H1 (cell line): ENCODE measurements at regions not wholly inside any gene's neighbourhood (a gene's known extent, or its start where the extent isn't known, plus 50 kb on each side); places are given as distances from the start of the nearest gene placed in this dataset.

Experiments used
- CTCF ChIA-PET: fragments of 300-600 bp; sonication (Branson Sonifier 250); formaldehyde crosslinking; loops from one replicate; lab custom pipeline; 2021; ENCODE audit not compliant: partially characterized antibody; lab: Charles Lee
- POLR2A ChIA-PET: fragments of 300-600 bp; sonication (Branson Sonifier 250); formaldehyde crosslinking; loops from one replicate; lab custom pipeline; 2021; ENCODE audit warnings: inconsistent platforms; ENCODE audit not compliant: partially characterized antibody; lab: Charles Lee
- DNase-seq, 2 experiments: peaks; one replicate each; pipeline versions ENCODE4 v3.0.0 to v3.0.0-alpha.2; 2010 to 2022; ENCODE audit warnings: low spot score in 2 of 2, low read depth in 1 of 2, mixed read lengths in 1 of 2
- FAIRE-seq: peaks from 2 replicates; lab custom pipeline; 2011; peaks lifted over from hg19 to GRCh38; lab: Jason Lieb, UNC
- H2AFZ ChIP-seq: 2 replicates; pipeline ENCODE4 v1.8.1; 2012; ENCODE audit warnings: low read length, inconsistent platforms
- H2AK5ac ChIP-seq: 2 replicates; pipeline ENCODE4 v1.6.1; 2013; ENCODE audit warnings: low read depth, low read length
- H2BK120ac ChIP-seq: replicated peaks from 2 replicates; pipeline ENCODE3; 2013; ENCODE audit warnings: low read depth, low read length, inconsistent platforms
- H2BK12ac ChIP-seq: 2 replicates; pipeline ENCODE4 v1.6.1; 2013; ENCODE audit warnings: low read depth, low read length
- H2BK15ac ChIP-seq: 2 replicates; pipeline ENCODE4 v1.6.1; 2013; ENCODE audit warnings: low read length
- H2BK20ac ChIP-seq: 2 replicates; pipeline ENCODE4 v1.6.1; 2013; ENCODE audit warnings: low read length
- H2BK5ac ChIP-seq: 2 replicates; pipeline ENCODE4 v1.6.1; 2013; ENCODE audit warnings: low read depth, low read length
- H3K14ac ChIP-seq: 2 replicates; pipeline ENCODE4 v1.6.1; 2013; ENCODE audit warnings: inconsistent platforms; ENCODE audit not compliant: insufficient read length
- H3K18ac ChIP-seq: 2 replicates; pipeline ENCODE4 v1.6.1; 2013; ENCODE audit warnings: low read length; ENCODE audit errors: extremely low read depth
- H3K23ac ChIP-seq: 2 replicates; pipeline ENCODE4 v1.6.1; 2013; ENCODE audit warnings: inconsistent platforms; ENCODE audit not compliant: insufficient read length
- H3K23me2 ChIP-seq: 2 replicates; pipeline ENCODE4 v1.6.1; 2013; ENCODE audit warnings: low read depth, low read length
- H3K27ac ChIP-seq: 2 replicates; pipeline ENCODE4 v1.6.1; 2011; ENCODE audit warnings: low read depth, low read length, inconsistent platforms
- H3K27me3 ChIP-seq, 4 experiments: replicated peaks in 1 of 4; 1 replicate in 1 of 4; 2 replicates in 3 of 4; pipeline versions ENCODE4 v1.6.1 to v1.8.1; 2011 to 2013; ENCODE audit warnings: low read length in 3 of 4, mild to moderate bottlenecking in 3 of 4, inconsistent platforms in 2 of 4, mixed read lengths in 2 of 4, moderate library complexity in 1 of 4; ENCODE audit not compliant: control insufficient read depth in 3 of 4, insufficient read depth in 3 of 4; ENCODE audit errors: extremely low read depth in 1 of 4
- H3K36me3 ChIP-seq, 4 experiments: 2 replicates each; pipeline versions ENCODE4 v1.6.1 to v1.8.1; 2011 to 2013; ENCODE audit warnings: mild to moderate bottlenecking in 4 of 4, low read length in 3 of 4, moderate library complexity in 2 of 4, control low read depth in 1 of 4, inconsistent platforms in 1 of 4; ENCODE audit not compliant: insufficient read depth in 4 of 4, control insufficient read depth in 2 of 4
- H3K4ac ChIP-seq: replicated peaks from 2 replicates; pipeline ENCODE3; 2013; ENCODE audit warnings: low read length, low read depth, mixed read lengths, inconsistent platforms; ENCODE audit not compliant: insufficient read length
- H3K4me1 ChIP-seq, 4 experiments: replicated peaks in 1 of 4; 1 replicate in 1 of 4; 2 replicates in 3 of 4; pipeline versions ENCODE4 v1.6.1 to v1.8.1; 2011 to 2013; ENCODE audit warnings: low read length in 3 of 4, inconsistent platforms in 2 of 4, mixed read lengths in 1 of 4; ENCODE audit not compliant: insufficient read depth in 4 of 4, control insufficient read depth in 3 of 4
- H3K4me2 ChIP-seq, 2 experiments: 2 replicates each; pipeline versions ENCODE4 v1.6.1 to v1.8.1; 2011 to 2013; ENCODE audit warnings: low read depth in 2 of 2, low read length in 2 of 2, control low read depth in 1 of 2, inconsistent platforms in 1 of 2, mild to moderate bottlenecking in 1 of 2; ENCODE audit not compliant: insufficient read depth in 1 of 2
- H3K4me3 ChIP-seq, 4 experiments: fragments of 200-600, 300-600 bp in 1 of 4; sonication (generic), shearing (Covaris generic), sonication (Bioruptor Twin) in 1 of 4; 2 replicates each; pipeline versions ENCODE4 v1.5.1 to v1.8.1; 2011 to 2016; ENCODE audit warnings: low read length in 4 of 4, low read depth in 3 of 4, control low read depth in 2 of 4, inconsistent platforms in 2 of 4, mild to moderate bottlenecking in 2 of 4, mixed read lengths in 1 of 4, moderate library complexity in 1 of 4; ENCODE audit not compliant: insufficient read depth in 2 of 4; ENCODE audit errors: extremely low read depth in 1 of 4
- H3K56ac ChIP-seq: replicated peaks from 2 replicates; pipeline ENCODE3; 2013; ENCODE audit warnings: low read depth, mild to moderate bottlenecking, mixed read lengths, low read length, inconsistent platforms; ENCODE audit not compliant: insufficient read length
- H3K79me1 ChIP-seq: 2 replicates; pipeline ENCODE4 v1.6.1; 2013; ENCODE audit warnings: low read depth, low read length, control low read depth
- H3K79me2 ChIP-seq, 2 experiments: 2 replicates each; pipeline versions ENCODE4 v1.6.1 to v1.8.1; 2012 to 2013; ENCODE audit warnings: low read length in 2 of 2, mild to moderate bottlenecking in 2 of 2, inconsistent platforms in 1 of 2; ENCODE audit not compliant: insufficient read depth in 2 of 2, control insufficient read depth in 1 of 2
- H3K9ac ChIP-seq, 4 experiments: replicated peaks in 1 of 4; 1 replicate in 1 of 4; 2 replicates in 3 of 4; pipeline versions ENCODE4 v1.6.1 to v1.8.1; 2011 to 2013; ENCODE audit warnings: low read depth in 3 of 4, low read length in 3 of 4, control low read depth in 2 of 4, mild to moderate bottlenecking in 2 of 4, moderate library complexity in 2 of 4, inconsistent platforms in 1 of 4; ENCODE audit errors: extremely low read depth in 1 of 4
- H3K9me3 ChIP-seq, 2 experiments: 2 replicates each; pipeline versions ENCODE4 v1.6.1 to v1.8.1; 2012 to 2013; ENCODE audit warnings: mild to moderate bottlenecking in 2 of 2, moderate library complexity in 2 of 2, control low read depth in 1 of 2, inconsistent platforms in 1 of 2, low read depth in 1 of 2, low read length in 1 of 2, mixed read lengths in 1 of 2; ENCODE audit not compliant: insufficient read depth in 2 of 2
- H4K20me1 ChIP-seq, 2 experiments: replicated peaks in 1 of 2; 2 replicates each; pipeline versions ENCODE3 to v1.8.1; 2011 to 2013; ENCODE audit warnings: inconsistent platforms in 2 of 2, low read length in 2 of 2, mild to moderate bottlenecking in 1 of 2; ENCODE audit not compliant: insufficient read depth in 2 of 2, control insufficient read depth in 1 of 2
- H4K5ac ChIP-seq: 2 replicates; pipeline ENCODE4 v1.6.1; 2013; ENCODE audit warnings: low read length, low read depth, mixed read lengths, inconsistent platforms; ENCODE audit not compliant: insufficient read length
- H4K8ac ChIP-seq: 2 replicates; pipeline ENCODE4 v1.8.0; 2013; ENCODE audit warnings: mild to moderate bottlenecking, moderate library complexity, low read length, inconsistent platforms; ENCODE audit not compliant: insufficient read depth; ENCODE audit errors: extremely low read depth
- H4K91ac ChIP-seq: replicated peaks from 2 replicates; pipeline ENCODE3; 2013; ENCODE audit warnings: low read length, mixed read lengths, inconsistent platforms; ENCODE audit not compliant: insufficient read length
- ASH2L ChIP-seq: fragments of 200-600, 300-600 bp; sonication (generic); IDR thresholded peaks from one replicate; pipeline ENCODE4 v1.7.1; 2017; ENCODE audit warnings: low read length
- ATF2 ChIP-seq: IDR thresholded peaks from 2 replicates; pipeline ENCODE4 v1.6.1; 2012; ENCODE audit warnings: low read length, inconsistent platforms
- CBX5 ChIP-seq: fragments of 300-800, 300-1000 bp; sonication (generic); IDR thresholded peaks from 2 replicates; pipeline ENCODE4 v1.7.1; 2016; ENCODE audit warnings: antibody characterized with exemption, low read length, low read depth
- CHD1 ChIP-seq: IDR thresholded peaks from 2 replicates; pipeline ENCODE4 v1.6.1; 2012; ENCODE audit warnings: low read depth, low read length, improper control_type of control experiment
- CHD2 ChIP-seq: IDR thresholded peaks from 2 replicates; pipeline ENCODE4 v1.6.1; 2012; ENCODE audit warnings: low read length, improper control_type of control experiment
- E2F6 ChIP-seq: IDR thresholded peaks from 2 replicates; pipeline ENCODE4 v1.6.1; 2012; ENCODE audit warnings: inconsistent platforms
- HDAC6 ChIP-seq: IDR thresholded peaks from one replicate; pipeline ENCODE4 v1.7.1; 2012; ENCODE audit warnings: low read depth, mild to moderate bottlenecking, inconsistent platforms, low read length, moderate library complexity
- JUN ChIP-seq: IDR thresholded peaks from 2 replicates; pipeline ENCODE4 v1.6.1; 2011; ENCODE audit warnings: low read depth, mild to moderate bottlenecking, improper control_type of control experiment, low read length
- KDM5A ChIP-seq: fragments of 200-600 bp; IDR thresholded peaks from 2 replicates; pipeline ENCODE4 v1.7.1; 2012; ENCODE audit warnings: mild to moderate bottlenecking, low read length, inconsistent platforms, mixed read lengths
- NRF1 ChIP-seq: IDR thresholded peaks from 2 replicates; pipeline ENCODE4 v1.6.1; 2011; ENCODE audit warnings: mild to moderate bottlenecking, low read depth, low read length, improper control_type of control experiment
- RAD21 ChIP-seq, 2 experiments: IDR thresholded peaks in 1 of 2; conservative IDR thresholded peaks in 1 of 2; 2 replicates each; pipeline ENCODE4 v1.6.1; 2011; ENCODE audit warnings: low read depth in 2 of 2, low read length in 2 of 2, improper control_type of control experiment in 1 of 2, inconsistent platforms in 1 of 2, mild to moderate bottlenecking in 1 of 2, moderate library complexity in 1 of 2
- RBBP5 ChIP-seq: IDR thresholded peaks from 2 replicates; pipeline ENCODE4 v1.7.1; 2012; ENCODE audit warnings: low read depth, mild to moderate bottlenecking, inconsistent platforms, low read length, moderate library complexity, borderline replicate concordance
- SIRT6 ChIP-seq: IDR thresholded peaks from one replicate; pipeline ENCODE4 v1.7.1; 2012; ENCODE audit warnings: low read length, inconsistent platforms
- WGBS, 2 experiments: shearing (Covaris generic) in 1 of 2; methylation state at CpG; one replicate each; pipeline versions ENCODE4 v1.1.6 to v1.1.7; 2013 to 2015; ENCODE audit warnings: low lambda C conversion rate in 2 of 2, mixed read lengths in 2 of 2, inconsistent platforms in 1 of 2, low coverage in 1 of 2, missing lambda C conversion rate in 1 of 2; ENCODE audit not compliant: insufficient replicate concordance in 2 of 2, insufficient coverage in 1 of 2, insufficient read length in 1 of 2; ENCODE audit errors: extremely low coverage in 1 of 2, missing lambda C conversion rate in 1 of 2; 5-methylcytosine and 5-hydroxymethylcytosine counted together

- Histone ChIP-seq H3K56ac (no peak overlapping the region), H2BK5ac (no peak overlapping the region), H3K79me1 (no peaks in the 10 kb centered on the region), H3K27me3 (peaks cover 28 to 52% (median 49%) of the 10 kb centered on the region in 4 experiments), H2BK15ac (no peak overlapping the region), H4K5ac (no peak overlapping the region), H3K23ac (no peak overlapping the region), H3K9ac (no peak overlapping the region), H3K23me2 (no peaks in the 10 kb centered on the region), H3K4me2 (no peak overlapping the region), H4K20me1 (no peaks in the 10 kb centered on the region), H2AFZ (no peak overlapping the region), H3K9me3 (no peaks in the 10 kb centered on the region), H3K4me3 (no peak overlapping the region), H4K8ac (no peak overlapping the region), H3K14ac (no peak overlapping the region), H4K91ac (no peak overlapping the region), H3K4ac (no peak overlapping the region), H3K79me2 (no peaks in the 10 kb centered on the region), H3K36me3 (no peaks in the 10 kb centered on the region), H3K18ac (no peak overlapping the region), H3K4me1 (peaks cover 0 to 11% (median 6%) of the 10 kb centered on the region in 4 experiments; a peak in 6 of 7 replicates), H2BK12ac (no peak overlapping the region), H2AK5ac (no peak overlapping the region), H2BK120ac (no peak overlapping the region), H2BK20ac (no peak overlapping the region), H3K27ac (no peak overlapping the region)
- ChIA-PET CTCF (interaction anchor here (0.7 to 2.0 kb wide), 2 partner anchors 21 to 23 kb away, joined by 3 to 6 read pairs; no protein-coding TSS in a partner anchor), POLR2A (no interaction called here)
- no peak for DNase-seq
- 89% methylated on average over 1 of the region's 2 CpGs; no CpG with 5 or more reads in 1 of the 2 experiments for WGBS, 2 experiments
- FAIRE-seq = no peak
- TF ChIP-seq RBBP5 = no peak
- TF ChIP-seq E2F6 = no peak
- no peak for TF ChIP-seq NRF1
- no peak for TF ChIP-seq JUN
- no peak for TF ChIP-seq CBX5
- TF ChIP-seq CHD1 = no peak
- TF ChIP-seq ATF2 = no peak
- no peak for TF ChIP-seq KDM5A
- TF ChIP-seq SIRT6 = no peak
- TF ChIP-seq HDAC6 = no peak
- no peak for TF ChIP-seq RAD21 (IDR thresholded peaks at IDR 0.05 in 1 of 2, conservative IDR thresholded peaks at IDR 0.05 in 1 of 2; ENCODE audit: low read depth in 2 of 2, low read length in 2 of 2)
- TF ChIP-seq CHD2 = no peak
- TF ChIP-seq ASH2L = no peak
Observed at GRCh38 chrX:69260169-69260568, 94.9 kb upstream of the PJA1 start.
